ENCODE measurements at regions not wholly inside any gene's neighbourhood (a gene's known extent, or its start where the extent isn't known, plus 50 kb on each side); places are given as distances from the start of the nearest gene placed in this dataset.
A peak's percentile ranks its signal among the peaks of the same experiment; 100 is the strongest.

- no peak for DNase-seq
- TF ChIP-seq, protein P1, sequence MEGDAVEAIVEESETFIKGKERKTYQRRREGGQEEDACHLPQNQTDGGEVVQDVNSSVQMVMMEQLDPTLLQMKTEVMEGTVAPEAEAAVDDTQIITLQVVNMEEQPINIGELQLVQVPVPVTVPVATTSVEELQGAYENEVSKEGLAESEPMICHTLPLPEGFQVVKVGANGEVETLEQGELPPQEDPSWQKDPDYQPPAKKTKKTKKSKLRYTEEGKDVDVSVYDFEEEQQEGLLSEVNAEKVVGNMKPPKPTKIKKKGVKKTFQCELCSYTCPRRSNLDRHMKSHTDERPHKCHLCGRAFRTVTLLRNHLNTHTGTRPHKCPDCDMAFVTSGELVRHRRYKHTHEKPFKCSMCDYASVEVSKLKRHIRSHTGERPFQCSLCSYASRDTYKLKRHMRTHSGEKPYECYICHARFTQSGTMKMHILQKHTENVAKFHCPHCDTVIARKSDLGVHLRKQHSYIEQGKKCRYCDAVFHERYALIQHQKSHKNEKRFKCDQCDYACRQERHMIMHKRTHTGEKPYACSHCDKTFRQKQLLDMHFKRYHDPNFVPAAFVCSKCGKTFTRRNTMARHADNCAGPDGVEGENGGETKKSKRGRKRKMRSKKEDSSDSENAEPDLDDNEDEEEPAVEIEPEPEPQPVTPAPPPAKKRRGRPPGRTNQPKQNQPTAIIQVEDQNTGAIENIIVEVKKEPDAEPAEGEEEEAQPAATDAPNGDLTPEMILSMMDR (IDR thresholded peaks at IDR 0.05): no peak
- no peaks in the 10 kb centered on the region for H3K36me3 ChIP-seq
- no peak for ATAC-seq
- H3K27ac ChIP-seq: no peak overlapping the region
- intact Hi-C loops (cut with DNase I): no loop called here
- no peaks in the 10 kb centered on the region for H3K9me3 ChIP-seq
- no peaks in the 10 kb centered on the region for H3K27me3 ChIP-seq
- peaks cover 0 to 5% of the 10 kb centered on the region in 2 donors for H3K4me1 ChIP-seq
- no peak overlapping the region for H3K4me3 ChIP-seq
These were observed 452.3 kb upstream of the ADAMTS5 start for GRCh38 chr21:27419153-27419552.

- TF ChIP-seq, protein P1 (IDR thresholded peaks at IDR 0.05): no peak
- Histone ChIP-seq H3K4me1 (peaks cover 0 to 5% of the 10 kb centered on the region in 2 donors), H3K36me3 (no peaks in the 10 kb centered on the region), H3K4me3 (no peak overlapping the region), H3K27ac (no peak overlapping the region), H3K27me3 (no peaks in the 10 kb centered on the region), H3K9me3 (no peaks in the 10 kb centered on the region)
- intact Hi-C loops (cut with DNase I): no loop called here
- DNase-seq (no peak), ATAC-seq (no peak)
These were observed 451.5 kb upstream of the ADAMTS5 start for GRCh38 chr21:27418346-27418745.

DNA sequence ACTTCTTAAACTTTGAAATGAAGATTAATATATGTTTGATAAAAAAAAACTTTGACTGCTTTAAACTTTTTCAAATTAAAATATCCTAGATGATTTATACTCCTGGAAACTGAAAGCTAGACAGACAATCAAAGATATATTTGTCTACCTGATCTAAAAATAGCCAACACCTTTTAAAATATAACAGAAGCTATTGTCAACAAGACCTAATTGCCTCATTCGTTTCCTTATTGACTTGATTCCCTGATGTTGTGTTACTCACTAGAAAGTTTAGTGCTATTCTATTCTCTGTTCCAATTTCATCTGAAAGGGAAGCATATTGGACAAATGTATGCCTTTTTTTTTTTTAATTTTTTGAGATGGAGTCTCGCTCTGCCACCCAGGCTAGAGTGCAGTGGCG lies 445.6 kb upstream of the ADAMTS5 start:
- no peak for ATAC-seq
- intact Hi-C loops (cut with DNase I): no loop called here
- H3K9me3 ChIP-seq: no peaks in the 10 kb centered on the region
- TF ChIP-seq, protein P1 (IDR thresholded peaks at IDR 0.05): no peak
- no peaks in the 10 kb centered on the region for H3K4me1 ChIP-seq
- H3K36me3 ChIP-seq: no peaks in the 10 kb centered on the region
- no peak for DNase-seq
- no peak overlapping the region for H3K4me3 ChIP-seq
- H3K27ac ChIP-seq: no peak overlapping the region
- no peaks in the 10 kb centered on the region for H3K27me3 ChIP-seq

- DNase-seq (no peak), ATAC-seq (peak; percentile 59)
- peaks cover 0 to 5% of the 10 kb centered on the region in 2 donors for H3K4me1 ChIP-seq
- no peaks in the 10 kb centered on the region for H3K36me3 ChIP-seq
- no peaks in the 10 kb centered on the region for H3K27me3 ChIP-seq
- H3K9me3 ChIP-seq: no peaks in the 10 kb centered on the region
- H3K4me3 ChIP-seq: no peak overlapping the region
- no peak overlapping the region for H3K27ac ChIP-seq
- TF ChIP-seq, protein P1 (IDR thresholded peaks at IDR 0.05): no peak
- intact Hi-C loops (cut with DNase I): no loop called here
These were observed 441.9 kb upstream of the ADAMTS5 start for GRCh38 chr21:27408826-27409225.

- intact Hi-C loops (cut with DNase I): no loop called here
- no peaks in the 10 kb centered on the region for H3K9me3 ChIP-seq
- no peaks in the 10 kb centered on the region for H3K36me3 ChIP-seq
- H3K4me1 ChIP-seq: peaks cover 0 to 5% of the 10 kb centered on the region in 2 donors
- no peak for ATAC-seq
- H3K4me3 ChIP-seq: no peak overlapping the region
- H3K27me3 ChIP-seq: no peaks in the 10 kb centered on the region
- TF ChIP-seq, protein P1 (IDR thresholded peaks at IDR 0.05): no peak
- no peak for DNase-seq
- no peak overlapping the region for H3K27ac ChIP-seq
These were observed 440.4 kb upstream of the ADAMTS5 start for GRCh38 chr21:27407271-27407670.

Data from left lung (tissue), 4 donors.